ENCODE measurements at regions not wholly inside any gene's neighbourhood (a gene's known extent, or its start where the extent isn't known, plus 50 kb on each side); places are given as distances from the start of the nearest gene placed in this dataset.

GRCh38 chr3:76199382-76199781 lies 414.0 kb upstream of the ZNF717 start:
- no peaks in the 10 kb centered on the region for H4K20me1 ChIP-seq (ENCODE audit: low read length)
- no peak overlapping the region for H3K27ac ChIP-seq (ENCODE audit: low read length)
- H3F3A ChIP-seq (ENCODE audit: low read length, unreplicated experiment), result no peaks in the 10 kb centered on the region
- H3K27me3 ChIP-seq (ENCODE audit: low read length), result no peaks in the 10 kb centered on the region
- intact Hi-C loops (cut with micrococcal nuclease), result no loop called here
- H3K4me2 ChIP-seq (ENCODE audit: low read length), result peak overlapping the region; percentile 4; the same call in 1 of the 2 replicates
- no peaks in the 10 kb centered on the region for H3K9me3 ChIP-seq (ENCODE audit: low read length)
- DNase-seq (peak; percentile 46), ATAC-seq (peak; percentile 55)
- peaks cover 5% of the 10 kb centered on the region; the same call in 1 of the 2 replicates for H3K4me1 ChIP-seq (ENCODE audit: insufficient read depth, low read length)
- no peak overlapping the region for H2AFZ ChIP-seq (ENCODE audit: low read length)
- CTCF ChIA-PET, result interaction anchor here (0.6 kb wide), 1 partner anchor 46 kb away, joined by 3 read pairs; no protein-coding TSS in a partner anchor
- POLR2A ChIA-PET (ENCODE audit: unreplicated experiment), result no interaction called here
- no peak overlapping the region for H3K4me3 ChIP-seq (ENCODE audit: low read length)
- no peak overlapping the region for H3K9ac ChIP-seq (ENCODE audit: low read length)
- no peaks in the 10 kb centered on the region for H3K79me2 ChIP-seq (ENCODE audit: low read length)
- no peak for TF ChIP-seq EZH2 (IDR thresholded peaks at IDR 0.05; ENCODE audit: low read length, unreplicated experiment)
- TF ChIP-seq CTCF (conservative IDR thresholded peaks at IDR 0.05; ENCODE audit: low read depth, low read length), result no peak
- TF ChIP-seq EZH2phosphoT487 (IDR thresholded peaks at IDR 0.05; ENCODE audit: borderline replicate concordance, low read length), result no peak
- no TSS peak for BruUV-seq (replicated peaks)
- H3K36me3 ChIP-seq (ENCODE audit: low read depth, low read length), result no peaks in the 10 kb centered on the region
- H3K9me2 ChIP-seq (replicated peaks; ENCODE audit: low read length), result no peaks in the 10 kb centered on the region

- Histone ChIP-seq H4K20me1 (ENCODE audit: low read length) (no peaks in the 10 kb centered on the region), H3K4me1 (ENCODE audit: insufficient read depth, low read length) (peaks cover 12% of the 10 kb centered on the region; the same call in 1 of the 2 replicates), H3K9me3 (ENCODE audit: low read length) (no peaks in the 10 kb centered on the region), H3K4me2 (ENCODE audit: low read length) (no peak overlapping the region), H3K27ac (ENCODE audit: low read length) (no peak overlapping the region), H3K79me2 (ENCODE audit: low read length) (no peaks in the 10 kb centered on the region), H3K27me3 (ENCODE audit: low read length) (no peaks in the 10 kb centered on the region), H3F3A (ENCODE audit: low read length, unreplicated experiment) (no peaks in the 10 kb centered on the region), H3K4me3 (ENCODE audit: low read length) (no peak overlapping the region), H2AFZ (ENCODE audit: low read length) (no peak overlapping the region), H3K36me3 (ENCODE audit: low read depth, low read length) (no peaks in the 10 kb centered on the region), H3K9ac (ENCODE audit: low read length) (no peak overlapping the region), H3K9me2 (replicated peaks; ENCODE audit: low read length) (no peaks in the 10 kb centered on the region)
- no TSS peak for BruUV-seq (replicated peaks)
- intact Hi-C loops (cut with micrococcal nuclease), result no loop called here
- DNase-seq (peak; percentile 63), ATAC-seq (peak; percentile 45; the same call in 1 of the 2 replicates)
- CTCF ChIA-PET, result no interaction called here
- POLR2A ChIA-PET (ENCODE audit: unreplicated experiment), result interaction anchor here (0.6 kb wide), 1 partner anchor 29 kb away, joined by 3 read pairs; no protein-coding TSS in a partner anchor
- no peak for TF ChIP-seq EZH2 (IDR thresholded peaks at IDR 0.05; ENCODE audit: low read length, unreplicated experiment)
- TF ChIP-seq EZH2phosphoT487 (IDR thresholded peaks at IDR 0.05; ENCODE audit: borderline replicate concordance, low read length), result no peak
- no peak for TF ChIP-seq CTCF (conservative IDR thresholded peaks at IDR 0.05; ENCODE audit: low read depth, low read length)
Observed at GRCh38 chr3:76203578-76203977, 418.2 kb upstream of the ZNF717 start.

- Histone ChIP-seq H3K4me3 (ENCODE audit: low read length) (no peak overlapping the region), H3K27ac (ENCODE audit: low read length) (no peak overlapping the region), H3K36me3 (ENCODE audit: low read depth, low read length) (no peaks in the 10 kb centered on the region), H3K27me3 (ENCODE audit: low read length) (no peaks in the 10 kb centered on the region), H3K9ac (ENCODE audit: low read length) (no peak overlapping the region), H3K4me1 (ENCODE audit: insufficient read depth, low read length) (peaks cover 10% of the 10 kb centered on the region; the same call in 1 of the 2 replicates), H2AFZ (ENCODE audit: low read length) (no peak overlapping the region), H3K4me2 (ENCODE audit: low read length) (no peak overlapping the region), H4K20me1 (ENCODE audit: low read length) (no peaks in the 10 kb centered on the region), H3F3A (ENCODE audit: low read length, unreplicated experiment) (no peaks in the 10 kb centered on the region), H3K9me3 (ENCODE audit: low read length) (no peaks in the 10 kb centered on the region), H3K9me2 (replicated peaks; ENCODE audit: low read length) (no peaks in the 10 kb centered on the region), H3K79me2 (ENCODE audit: low read length) (no peaks in the 10 kb centered on the region)
- TF ChIP-seq EZH2phosphoT487 (IDR thresholded peaks at IDR 0.05; ENCODE audit: borderline replicate concordance, low read length) (no peak), CTCF (conservative IDR thresholded peaks at IDR 0.05; ENCODE audit: low read depth, low read length) (no peak), EZH2 (IDR thresholded peaks at IDR 0.05; ENCODE audit: low read length, unreplicated experiment) (no peak)
- intact Hi-C loops (cut with micrococcal nuclease), result no loop called here
- ATAC-seq (no peak), DNase-seq (no peak)
- no TSS peak for BruUV-seq (replicated peaks)
- ChIA-PET CTCF (no interaction called here), POLR2A (ENCODE audit: unreplicated experiment) (no interaction called here)
Observed at GRCh38 chr3:76206346-76206745, 421.0 kb upstream of the ZNF717 start.
